KMS-11 (cell line): ENCODE measurements at regions not wholly inside any gene's neighbourhood (a gene's known extent, or its start where the extent isn't known, plus 50 kb on each side); places are given as distances from the start of the nearest gene placed in this dataset.

ENCODE experiments used
- H2AFZ ChIP-seq: fragments of 200-600 bp; sonication (generic); 2 replicates; pipeline ENCODE4 v1.6.1; 2016; ENCODE audit warnings: antibody characterized with exemption, mixed run types, low read depth
- H3K27ac ChIP-seq: fragments of 200-600 bp; sonication (generic); 2 replicates; pipeline ENCODE4 v1.6.1; 2016; ENCODE audit warnings: mild to moderate bottlenecking, mixed run types
- H3K27me3 ChIP-seq: fragments of 200-600 bp; sonication (generic); 2 replicates; pipeline ENCODE4 v1.6.1; 2017; ENCODE audit warnings: mild to moderate bottlenecking, low read depth, mixed run types, moderate library complexity; ENCODE audit not compliant: insufficient read depth
- H3K36me3 ChIP-seq: fragments of 200-600 bp; sonication (generic); 2 replicates; pipeline ENCODE4 v1.6.1; 2017; ENCODE audit warnings: mild to moderate bottlenecking, mixed run types; ENCODE audit not compliant: insufficient read depth
- H3K4me1 ChIP-seq: fragments of 200-600 bp; sonication (generic); 2 replicates; pipeline ENCODE4 v1.6.1; 2016; ENCODE audit warnings: mild to moderate bottlenecking, low read depth, mixed run types; ENCODE audit not compliant: poor library complexity, severe bottlenecking
- H3K4me2 ChIP-seq: fragments of 200-600 bp; sonication (generic); 2 replicates; pipeline ENCODE4 v1.7.0; 2016; ENCODE audit warnings: mild to moderate bottlenecking, mixed run types
- H3K4me3 ChIP-seq: fragments of 200-600 bp; sonication (generic); IDR thresholded peaks from 2 replicates; pipeline ENCODE4 v1.6.1; 2017; ENCODE audit warnings: low read depth, low read length, mixed read lengths; ENCODE audit not compliant: insufficient read depth
- H3K79me2 ChIP-seq: fragments of 200-600 bp; sonication (generic); 2 replicates; pipeline ENCODE4 v1.6.1; 2016; ENCODE audit warnings: low read depth, mixed run types; ENCODE audit not compliant: insufficient read depth
- H3K9ac ChIP-seq: fragments of 200-600 bp; sonication (generic); 2 replicates; pipeline ENCODE4 v1.6.1; 2016; ENCODE audit warnings: mild to moderate bottlenecking, mixed run types
- H4K20me1 ChIP-seq: fragments of 200-600 bp; sonication (generic); 2 replicates; pipeline ENCODE4 v1.6.1; 2016; ENCODE audit warnings: mild to moderate bottlenecking, mixed run types; ENCODE audit not compliant: insufficient read depth
- TF ChIP-seq, protein P1 (sequence below): fragments of 200-600 bp; sonication (generic); conservative IDR thresholded peaks from 2 replicates; pipeline ENCODE4 v1.6.1; 2017; ENCODE audit warnings: low read depth, mild to moderate bottlenecking, antibody characterized with exemption, low read length, moderate library complexity, mixed read lengths

GRCh38 chr13:78485803-78486202 lies 117.5 kb downstream of the POU4F1 start:
- H4K20me1 ChIP-seq, result no peaks in the 10 kb centered on the region
- H3K27me3 ChIP-seq, result no peaks in the 10 kb centered on the region
- H3K27ac ChIP-seq, result no peak overlapping the region
- TF ChIP-seq, protein P1, sequence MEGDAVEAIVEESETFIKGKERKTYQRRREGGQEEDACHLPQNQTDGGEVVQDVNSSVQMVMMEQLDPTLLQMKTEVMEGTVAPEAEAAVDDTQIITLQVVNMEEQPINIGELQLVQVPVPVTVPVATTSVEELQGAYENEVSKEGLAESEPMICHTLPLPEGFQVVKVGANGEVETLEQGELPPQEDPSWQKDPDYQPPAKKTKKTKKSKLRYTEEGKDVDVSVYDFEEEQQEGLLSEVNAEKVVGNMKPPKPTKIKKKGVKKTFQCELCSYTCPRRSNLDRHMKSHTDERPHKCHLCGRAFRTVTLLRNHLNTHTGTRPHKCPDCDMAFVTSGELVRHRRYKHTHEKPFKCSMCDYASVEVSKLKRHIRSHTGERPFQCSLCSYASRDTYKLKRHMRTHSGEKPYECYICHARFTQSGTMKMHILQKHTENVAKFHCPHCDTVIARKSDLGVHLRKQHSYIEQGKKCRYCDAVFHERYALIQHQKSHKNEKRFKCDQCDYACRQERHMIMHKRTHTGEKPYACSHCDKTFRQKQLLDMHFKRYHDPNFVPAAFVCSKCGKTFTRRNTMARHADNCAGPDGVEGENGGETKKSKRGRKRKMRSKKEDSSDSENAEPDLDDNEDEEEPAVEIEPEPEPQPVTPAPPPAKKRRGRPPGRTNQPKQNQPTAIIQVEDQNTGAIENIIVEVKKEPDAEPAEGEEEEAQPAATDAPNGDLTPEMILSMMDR, result no peak
- H2AFZ ChIP-seq, result no peak overlapping the region
- no peaks in the 10 kb centered on the region for H3K79me2 ChIP-seq
- no peaks in the 10 kb centered on the region for H3K36me3 ChIP-seq
- H3K4me2 ChIP-seq, result no peak overlapping the region
- H3K4me1 ChIP-seq, result no peaks in the 10 kb centered on the region
- no peak overlapping the region for H3K9ac ChIP-seq
- no peak overlapping the region for H3K4me3 ChIP-seq

DNA sequence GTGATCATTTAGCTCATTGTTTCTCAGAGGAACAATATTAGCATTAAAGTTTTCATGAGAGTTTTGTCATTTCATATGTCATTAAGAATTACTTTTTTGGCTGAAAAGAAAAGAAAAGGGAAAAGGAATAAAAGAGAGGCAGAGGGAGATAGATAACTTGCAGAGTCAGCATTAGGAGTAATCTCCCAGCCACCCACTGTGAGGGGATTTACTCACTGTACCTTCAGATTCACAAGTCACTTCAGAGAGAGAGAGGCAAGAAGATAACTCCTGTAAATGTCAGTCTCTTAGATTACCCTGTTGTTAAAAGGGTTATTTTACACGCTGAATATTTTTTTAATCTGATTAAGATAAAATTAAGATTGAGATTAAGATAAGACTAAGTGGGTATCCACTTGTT lies 125.2 kb downstream of the POU4F1 start:
- Histone ChIP-seq H3K79me2 (no peaks in the 10 kb centered on the region), H3K27me3 (no peaks in the 10 kb centered on the region), H3K27ac (no peak overlapping the region), H2AFZ (no peak overlapping the region), H3K9ac (no peak overlapping the region), H4K20me1 (no peaks in the 10 kb centered on the region), H3K4me1 (no peaks in the 10 kb centered on the region), H3K4me3 (no peak overlapping the region), H3K36me3 (no peaks in the 10 kb centered on the region), H3K4me2 (no peak overlapping the region)
- TF ChIP-seq, protein P1, result no peak

- Histone ChIP-seq H3K36me3 (no peaks in the 10 kb centered on the region), H3K4me1 (peaks cover 4% of the 10 kb centered on the region), H3K27me3 (no peaks in the 10 kb centered on the region), H3K79me2 (no peaks in the 10 kb centered on the region), H3K4me3 (no peak overlapping the region), H3K4me2 (no peak overlapping the region), H3K27ac (no peak overlapping the region), H2AFZ (no peak overlapping the region), H4K20me1 (no peaks in the 10 kb centered on the region), H3K9ac (no peak overlapping the region)
- TF ChIP-seq, protein P1, result no peak
Observed at GRCh38 chr13:78476910-78477309, 126.4 kb downstream of the POU4F1 start.

GRCh38 chr13:78468621-78469020 lies 134.7 kb downstream of the POU4F1 start:
- H3K79me2 ChIP-seq, result no peaks in the 10 kb centered on the region
- H3K27ac ChIP-seq, result no peak overlapping the region
- no peak overlapping the region for H3K4me2 ChIP-seq
- no peaks in the 10 kb centered on the region for H3K27me3 ChIP-seq
- no peak overlapping the region for H2AFZ ChIP-seq
- H3K36me3 ChIP-seq, result no peaks in the 10 kb centered on the region
- no peak overlapping the region for H3K9ac ChIP-seq
- peaks cover 10% of the 10 kb centered on the region for H3K4me1 ChIP-seq
- no peaks in the 10 kb centered on the region for H4K20me1 ChIP-seq
- H3K4me3 ChIP-seq, result no peak overlapping the region
- TF ChIP-seq, protein P1, result no peak

DNA sequence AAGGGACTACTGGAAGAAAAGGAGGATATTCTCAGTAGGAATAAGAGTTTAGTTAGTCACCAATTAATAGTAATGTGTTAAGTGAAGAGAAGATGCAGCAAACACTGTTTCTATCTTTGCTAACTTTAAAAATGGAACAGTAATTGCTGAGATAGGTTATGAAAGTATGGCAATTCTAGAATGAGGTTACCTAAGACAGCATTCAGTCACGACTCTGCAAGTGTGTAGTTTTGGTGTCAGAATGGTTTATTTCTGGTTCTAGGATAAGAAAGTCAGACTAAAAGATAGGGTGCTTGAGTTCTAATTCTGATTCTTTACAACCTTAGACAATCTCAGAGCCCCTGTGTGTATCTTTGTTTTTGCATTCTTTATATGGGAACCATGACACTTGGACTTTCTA lies 138.1 kb downstream of the POU4F1 start:
- Histone ChIP-seq H3K27me3 (no peaks in the 10 kb centered on the region), H3K4me2 (no peak overlapping the region), H2AFZ (no peak overlapping the region), H3K9ac (no peak overlapping the region), H3K4me3 (no peak overlapping the region), H3K36me3 (no peaks in the 10 kb centered on the region), H3K27ac (no peak overlapping the region), H4K20me1 (no peaks in the 10 kb centered on the region), H3K4me1 (no peaks in the 10 kb centered on the region), H3K79me2 (no peaks in the 10 kb centered on the region)
- TF ChIP-seq, protein P1, result no peak
